Astrocyte of the cerebellum (primary cell): ENCODE measurements at regions not wholly inside any gene's neighbourhood (a gene's known extent, or its start where the extent isn't known, plus 50 kb on each side); places are given as distances from the start of the nearest gene placed in this dataset.

Experiments used
- DNase-seq: peaks from one replicate; pipeline ENCODE4 v3.0.0-alpha.2; 2011; ENCODE audit warnings: low read depth
- H3K4me3 ChIP-seq: 2 replicates; pipeline ENCODE4 v1.5.1; 2011; ENCODE audit warnings: mild to moderate bottlenecking, low read depth, low read length, moderate library complexity
- in situ Hi-C: cut with HindIII; loops from 2 replicates; pipeline ENCODE4 v1.10.0; 2017; ENCODE audit warnings: low sequenced_read_pairs
- TF ChIP-seq, protein P1 (sequence below): IDR thresholded peaks from 2 replicates; pipeline ENCODE4 v1.5.1; 2012; ENCODE audit warnings: low read length, low read depth, moderate library complexity, mild to moderate bottlenecking; ENCODE audit errors: missing control alignments

- H3K4me3 ChIP-seq = no peak overlapping the region
- in situ Hi-C loops = no loop called here
- no peak for DNase-seq
Observed at GRCh38 chr10:8296734-8297101, 242.2 kb downstream of the GATA3 start.

GRCh38 chr10:8297107-8297506 is 242.6 kb downstream of the GATA3 start:
- no peak overlapping the region for H3K4me3 ChIP-seq
- in situ Hi-C loops = no loop called here
- no peak for DNase-seq
- TF ChIP-seq, protein P1, sequence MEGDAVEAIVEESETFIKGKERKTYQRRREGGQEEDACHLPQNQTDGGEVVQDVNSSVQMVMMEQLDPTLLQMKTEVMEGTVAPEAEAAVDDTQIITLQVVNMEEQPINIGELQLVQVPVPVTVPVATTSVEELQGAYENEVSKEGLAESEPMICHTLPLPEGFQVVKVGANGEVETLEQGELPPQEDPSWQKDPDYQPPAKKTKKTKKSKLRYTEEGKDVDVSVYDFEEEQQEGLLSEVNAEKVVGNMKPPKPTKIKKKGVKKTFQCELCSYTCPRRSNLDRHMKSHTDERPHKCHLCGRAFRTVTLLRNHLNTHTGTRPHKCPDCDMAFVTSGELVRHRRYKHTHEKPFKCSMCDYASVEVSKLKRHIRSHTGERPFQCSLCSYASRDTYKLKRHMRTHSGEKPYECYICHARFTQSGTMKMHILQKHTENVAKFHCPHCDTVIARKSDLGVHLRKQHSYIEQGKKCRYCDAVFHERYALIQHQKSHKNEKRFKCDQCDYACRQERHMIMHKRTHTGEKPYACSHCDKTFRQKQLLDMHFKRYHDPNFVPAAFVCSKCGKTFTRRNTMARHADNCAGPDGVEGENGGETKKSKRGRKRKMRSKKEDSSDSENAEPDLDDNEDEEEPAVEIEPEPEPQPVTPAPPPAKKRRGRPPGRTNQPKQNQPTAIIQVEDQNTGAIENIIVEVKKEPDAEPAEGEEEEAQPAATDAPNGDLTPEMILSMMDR = no peak

More at GRCh38 chr10:8296734-8297101, 242.2 kb downstream of the GATA3 start:
- TF ChIP-seq, protein P1 = no peak

GRCh38 chr10:8297959-8298358 is 243.5 kb downstream of the GATA3 start:
- H3K4me3 ChIP-seq = no peak overlapping the region
- in situ Hi-C loops = no loop called here
- TF ChIP-seq, protein P1 = no peak
- DNase-seq = no peak

GRCh38 chr10:8298896-8299570 is 244.5 kb downstream of the GATA3 start:
- in situ Hi-C loops = no loop called here
- no peak overlapping the region for H3K4me3 ChIP-seq
- TF ChIP-seq, protein P1 = no peak
- no peak for DNase-seq

DNA sequence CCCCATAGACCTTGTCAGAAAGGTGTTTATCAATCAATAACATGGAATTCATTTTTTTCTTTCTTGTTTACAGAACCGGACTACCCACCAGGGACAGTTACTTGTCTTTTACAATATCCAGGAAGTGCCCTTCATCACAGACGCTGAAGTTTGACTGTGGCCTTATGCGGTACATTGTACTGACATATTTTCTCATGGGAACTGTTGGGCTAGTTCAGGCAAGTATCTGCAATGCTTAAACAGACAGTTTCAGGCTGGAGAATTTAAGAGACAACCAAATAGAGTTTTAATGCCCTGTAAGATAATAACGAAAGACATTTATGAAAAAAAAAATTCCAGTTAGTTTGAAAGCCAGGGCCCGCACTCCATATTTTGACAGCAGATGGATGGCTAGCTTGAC is 246.4 kb downstream of the GATA3 start:
- no peak overlapping the region for H3K4me3 ChIP-seq
- DNase-seq = no peak
- in situ Hi-C loops = no loop called here
- TF ChIP-seq, protein P1 = no peak

DNA sequence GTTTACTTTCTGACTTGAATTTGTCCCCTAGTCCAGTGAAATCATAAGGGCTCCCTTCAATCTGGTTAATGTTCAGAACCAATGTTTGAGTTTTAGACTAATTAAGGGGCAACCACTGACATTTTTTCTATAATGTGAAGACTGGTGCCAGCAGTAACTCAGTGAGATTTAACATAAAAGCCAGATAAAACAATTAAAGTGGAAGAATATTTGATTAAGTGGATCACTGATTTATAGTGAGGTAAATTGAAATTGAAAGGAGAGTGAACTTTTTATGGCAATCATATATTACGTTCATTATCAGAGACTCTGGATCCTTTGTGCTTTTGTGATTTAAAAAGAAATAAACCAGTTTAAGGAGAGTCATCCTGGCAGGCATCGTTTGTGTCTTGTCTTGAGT is 246.8 kb downstream of the GATA3 start:
- in situ Hi-C loops = no loop called here
- DNase-seq = no peak
- TF ChIP-seq, protein P1 = no peak
- H3K4me3 ChIP-seq = no peak overlapping the region
